HCT116 (cell line): ENCODE measurements at regions not wholly inside any gene's neighbourhood (a gene's known extent, or its start where the extent isn't known, plus 50 kb on each side); places are given as distances from the start of the nearest gene placed in this dataset.

ENCODE experiments used
- ATAC-seq: fragments of 200-7000 bp; cut with Tn5 transposase; 2 replicates; pipeline ENCODE4 v1.9.1; 2020; ENCODE audit warnings: mild to moderate bottlenecking, moderate library complexity
- BruUV-seq: library from RNA; stranded (reverse); fragments of 400-500 nt; replicated peaks from 2 replicates; lab custom pipeline; 2021; lab: Mats Ljungman, UMichigan
- CTCF ChIA-PET: fragments of 300-600 bp; sonication (Branson Sonifier 250); formaldehyde crosslinking; loops from one replicate; lab custom pipeline; 2021; ENCODE audit warnings: antibody characterized with exemption; lab: Charles Lee
- POLR2A ChIA-PET: fragments of 300-600, 350-600 bp; sonication (Branson Sonifier 250); formaldehyde crosslinking; loops from one replicate; lab custom pipeline; 2021; ENCODE audit warnings: antibody characterized with exemption; lab: Charles Lee
- RAD21 ChIA-PET, 2 experiments: fragments of 300-600 bp; sonication (Branson Sonifier 250); formaldehyde crosslinking; loops; one replicate each; lab custom pipeline; 2023; ENCODE audit warnings: low total read pairs in 2 of 2; ENCODE audit not compliant: uncharacterized antibody in 2 of 2, unreplicated experiment in 2 of 2, low non-redundant PET in 1 of 2; lab: Charles Lee
- DNase-seq: peaks from one replicate; pipeline ENCODE4 v3.0.0-alpha.2; 2010; ENCODE audit warnings: low read depth, low spot score
- H2AFZ ChIP-seq: fragments of 200-600 bp; shearing (Covaris generic), sonication (generic); 2 replicates; pipeline ENCODE4 v1.6.1; 2017; ENCODE audit warnings: low read depth, mixed run types, mixed read lengths, antibody characterized with exemption, low read length; ENCODE audit not compliant: poor library complexity, severe bottlenecking
- H3K27ac ChIP-seq: 2 replicates; pipeline ENCODE4 v1.5.1; 2012; ENCODE audit warnings: low read depth, low read length
- H3K27me3 ChIP-seq: fragments of 200-600 bp; sonication (generic); 2 replicates; pipeline ENCODE4 v1.6.1; 2016; ENCODE audit warnings: mixed run types, low read length, mixed read lengths; ENCODE audit not compliant: insufficient read depth
- H3K36me3 ChIP-seq, 2 experiments: fragments of 200-500 bp in 1 of 2; fragments of 200-600 bp in 1 of 2; sonication (Bioruptor generic) in 1 of 2; sonication (generic) in 1 of 2; 2 replicates each; pipeline versions ENCODE4 v1.5.1 to v1.6.1; 2014 to 2016; ENCODE audit warnings: low read length in 2 of 2, inconsistent platforms in 1 of 2, mixed read lengths in 1 of 2, mixed run types in 1 of 2; ENCODE audit not compliant: insufficient read depth in 2 of 2, control insufficient read depth in 1 of 2
- H3K4me1 ChIP-seq, 2 experiments: fragments of 200-600 bp in 1 of 2; sonication (generic) in 1 of 2; 2 replicates each; pipeline versions ENCODE4 v1.5.1 to v1.6.1; 2012 to 2017; ENCODE audit warnings: low read length in 2 of 2, inconsistent platforms in 1 of 2, mild to moderate bottlenecking in 1 of 2, mixed read lengths in 1 of 2, mixed run types in 1 of 2, moderate library complexity in 1 of 2; ENCODE audit not compliant: insufficient read depth in 2 of 2, control insufficient read depth in 1 of 2
- H3K4me2 ChIP-seq: fragments of 200-600 bp; sonication (generic); 2 replicates; pipeline ENCODE4 v1.6.1; 2017; ENCODE audit warnings: mixed run types, low read length, mixed read lengths
- H3K4me3 ChIP-seq, 2 experiments: fragments of 200-600 bp in 1 of 2; sonication (generic) in 1 of 2; replicated peaks in 1 of 2; 2 replicates each; pipeline ENCODE4 v1.5.1; 2011 to 2016; ENCODE audit warnings: low read length in 2 of 2, control low read depth in 1 of 2, low read depth in 1 of 2, mild to moderate bottlenecking in 1 of 2, mixed read lengths in 1 of 2, mixed run types in 1 of 2
- H3K79me2 ChIP-seq: fragments of 200-600 bp; sonication (generic); 2 replicates; pipeline ENCODE4 v1.6.1; 2017; ENCODE audit warnings: mild to moderate bottlenecking, mixed run types, low read length, moderate library complexity, mixed read lengths; ENCODE audit not compliant: insufficient read depth
- H3K9ac ChIP-seq: fragments of 200-600 bp; sonication (generic); 2 replicates; pipeline ENCODE4 v1.6.1; 2016; ENCODE audit warnings: low read length, mixed read lengths
- H3K9me2 ChIP-seq: fragments of 200-600 bp; sonication (generic), shearing (Covaris generic); 2 replicates; pipeline ENCODE4 v1.6.1; 2017; ENCODE audit warnings: mixed run types, mild to moderate bottlenecking, moderate library complexity; ENCODE audit not compliant: insufficient read depth
- H3K9me3 ChIP-seq, 2 experiments: fragments of 200-500 bp in 1 of 2; fragments of 200-600 bp in 1 of 2; sonication (Bioruptor generic) in 1 of 2; sonication (generic) in 1 of 2; 2 replicates each; pipeline ENCODE4 v1.6.1; 2014 to 2017; ENCODE audit warnings: low read length in 2 of 2, mixed read lengths in 2 of 2, inconsistent platforms in 1 of 2, low read depth in 1 of 2, mild to moderate bottlenecking in 1 of 2, mixed run types in 1 of 2, moderate library complexity in 1 of 2; ENCODE audit not compliant: control insufficient read depth in 1 of 2, insufficient read depth in 1 of 2
- H4K20me1 ChIP-seq: fragments of 200-600 bp; sonication (generic), shearing (Covaris generic); 2 replicates; pipeline ENCODE4 v1.6.1; 2017; ENCODE audit warnings: mixed run types, mild to moderate bottlenecking, moderate library complexity; ENCODE audit not compliant: insufficient read depth
- CEBPB ChIP-seq: IDR thresholded peaks from 2 replicates; pipeline ENCODE4 v1.6.1; 2012; ENCODE audit warnings: low read depth
- EGR1 ChIP-seq: IDR thresholded peaks from 2 replicates; pipeline ENCODE4 v1.6.1; 2012; ENCODE audit warnings: low read depth
- EZH2 ChIP-seq: fragments of 200-600 bp; sonication (generic); IDR thresholded peaks from 2 replicates; pipeline ENCODE4 v1.6.1; 2017; ENCODE audit warnings: antibody characterized with exemption, mixed run types
- EZH2phosphoT487 ChIP-seq: fragments of 200-600 bp; IDR thresholded peaks from 2 replicates; pipeline ENCODE4 v1.6.1; 2018; ENCODE audit warnings: antibody characterized with exemption, borderline replicate concordance
- FOSL1 ChIP-seq: IDR thresholded peaks from 2 replicates; pipeline ENCODE4 v1.6.1; 2012; ENCODE audit warnings: low read depth
- JUND ChIP-seq: IDR thresholded peaks from 2 replicates; pipeline ENCODE4 v1.6.1; 2012
- POLR2A ChIP-seq: IDR thresholded peaks from 2 replicates; pipeline ENCODE4 v1.7.0; 2011; ENCODE audit warnings: borderline replicate concordance; ENCODE audit not compliant: insufficient read depth, insufficient read length; ENCODE audit errors: extremely low read depth
- POLR2AphosphoS5 ChIP-seq: IDR thresholded peaks from 2 replicates; pipeline ENCODE4 v1.6.1; 2011; ENCODE audit warnings: mild to moderate bottlenecking, low read depth, low read length, moderate library complexity
- RAD21 ChIP-seq: IDR thresholded peaks from 2 replicates; pipeline ENCODE4 v1.6.1; 2012; ENCODE audit warnings: low read depth, mild to moderate bottlenecking
- SIN3A ChIP-seq: IDR thresholded peaks from 2 replicates; pipeline ENCODE4 v1.6.1; 2012; ENCODE audit warnings: low read depth
- SP1 ChIP-seq: IDR thresholded peaks from 2 replicates; pipeline ENCODE4 v1.6.1; 2012; ENCODE audit warnings: low read depth
- SRF ChIP-seq: IDR thresholded peaks from 2 replicates; pipeline ENCODE4 v1.6.1; 2012; ENCODE audit warnings: low read depth
- TCF7L2 ChIP-seq: IDR thresholded peaks from 2 replicates; pipeline ENCODE4 v1.7.0; 2011; ENCODE audit warnings: borderline replicate concordance, inconsistent platforms; ENCODE audit not compliant: insufficient read depth, insufficient read length; ENCODE audit errors: extremely low read depth
- YY1 ChIP-seq: IDR thresholded peaks from 2 replicates; pipeline ENCODE4 v1.6.1; 2011; ENCODE audit warnings: low read length, low read depth, moderate library complexity, mild to moderate bottlenecking; ENCODE audit not compliant: insufficient replicate concordance; ENCODE audit errors: extremely low read depth
- ZFX ChIP-seq: fragments of 450-650 bp; IDR thresholded peaks from 2 replicates; pipeline ENCODE4 v1.6.1; 2017
- intact Hi-C: fragments of 100-400 bp; cut with micrococcal nuclease; formaldehyde crosslinking; loops from 2 replicates; pipeline ENCODE4 v1.10.0; 2022
- TF ChIP-seq, protein P1 (sequence below), 3 experiments: fragments of 200-600 bp in 1 of 3; sonication (generic) in 1 of 3; IDR thresholded peaks in 2 of 3; conservative IDR thresholded peaks in 1 of 3; 2 replicates each; pipeline ENCODE4 v1.5.1; 2012 to 2017; ENCODE audit warnings: low read depth in 2 of 3, low read length in 2 of 3, antibody characterized with exemption in 1 of 3, borderline replicate concordance in 1 of 3, control low read depth in 1 of 3, mild to moderate bottlenecking in 1 of 3, mixed read lengths in 1 of 3, mixed run types in 1 of 3, moderate library complexity in 1 of 3; ENCODE audit not compliant: insufficient read depth in 1 of 3
- TF ChIP-seq, protein P2 (sequence below): IDR thresholded peaks from 2 replicates; pipeline ENCODE4 v1.6.1; 2012; ENCODE audit warnings: low read depth
- TF ChIP-seq, protein P3 (sequence below): IDR thresholded peaks from 2 replicates; pipeline ENCODE4 v1.6.1; 2012
- TF ChIP-seq, protein P4 (sequence below): IDR thresholded peaks from 2 replicates; pipeline ENCODE4 v1.6.1; 2012
- TF ChIP-seq, protein P5 (sequence below): IDR thresholded peaks from 2 replicates; pipeline ENCODE4 v1.6.1; 2011; ENCODE audit warnings: mild to moderate bottlenecking, low read length, moderate library complexity; ENCODE audit not compliant: insufficient replicate concordance; ENCODE audit errors: extremely low read depth

DNA sequence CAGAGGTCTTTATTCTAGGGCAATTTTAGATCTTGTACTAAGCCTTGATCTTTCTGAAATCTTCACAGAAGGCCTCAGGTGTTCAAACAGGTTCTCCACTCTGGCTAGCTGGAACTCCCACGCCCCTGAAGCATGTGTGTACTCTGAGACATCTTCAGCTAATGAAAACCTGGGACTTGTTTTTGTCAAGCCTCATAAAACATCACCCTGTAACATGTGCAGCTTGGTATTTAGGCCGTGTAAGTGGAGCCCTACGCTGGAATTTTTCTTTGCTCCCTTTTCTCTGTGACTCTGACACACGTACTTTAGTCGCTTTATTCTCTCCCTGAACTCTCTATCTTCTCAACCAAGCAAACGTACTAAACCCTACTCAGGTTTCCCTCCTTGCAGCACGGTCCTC is 701.9 kb upstream of the ZP4 start:
- Histone ChIP-seq H3K4me1 (no peaks in the 10 kb centered on the region), H3K9ac (no peak overlapping the region), H3K27me3 (no peaks in the 10 kb centered on the region), H3K4me2 (no peak overlapping the region), H4K20me1 (no peaks in the 10 kb centered on the region; the same call in 1 of the 2 replicates), H3K9me2 (no peaks in the 10 kb centered on the region), H3K36me3 (no peaks in the 10 kb centered on the region), H3K27ac (no peak overlapping the region), H3K4me3 (no peak overlapping the region), H3K79me2 (no peaks in the 10 kb centered on the region), H2AFZ (no peak overlapping the region), H3K9me3 (peaks cover 3 to 22% of the 10 kb centered on the region in 2 experiments; a peak in 2 of 4 replicates)
- DNase-seq: no peak
- ChIA-PET RAD21 (no interaction called here), POLR2A (no interaction called here), CTCF (no interaction called here)
- BruUV-seq: no TSS peak
- intact Hi-C loops: no loop called here
- no peak for ATAC-seq
- TF ChIP-seq, protein P1, sequence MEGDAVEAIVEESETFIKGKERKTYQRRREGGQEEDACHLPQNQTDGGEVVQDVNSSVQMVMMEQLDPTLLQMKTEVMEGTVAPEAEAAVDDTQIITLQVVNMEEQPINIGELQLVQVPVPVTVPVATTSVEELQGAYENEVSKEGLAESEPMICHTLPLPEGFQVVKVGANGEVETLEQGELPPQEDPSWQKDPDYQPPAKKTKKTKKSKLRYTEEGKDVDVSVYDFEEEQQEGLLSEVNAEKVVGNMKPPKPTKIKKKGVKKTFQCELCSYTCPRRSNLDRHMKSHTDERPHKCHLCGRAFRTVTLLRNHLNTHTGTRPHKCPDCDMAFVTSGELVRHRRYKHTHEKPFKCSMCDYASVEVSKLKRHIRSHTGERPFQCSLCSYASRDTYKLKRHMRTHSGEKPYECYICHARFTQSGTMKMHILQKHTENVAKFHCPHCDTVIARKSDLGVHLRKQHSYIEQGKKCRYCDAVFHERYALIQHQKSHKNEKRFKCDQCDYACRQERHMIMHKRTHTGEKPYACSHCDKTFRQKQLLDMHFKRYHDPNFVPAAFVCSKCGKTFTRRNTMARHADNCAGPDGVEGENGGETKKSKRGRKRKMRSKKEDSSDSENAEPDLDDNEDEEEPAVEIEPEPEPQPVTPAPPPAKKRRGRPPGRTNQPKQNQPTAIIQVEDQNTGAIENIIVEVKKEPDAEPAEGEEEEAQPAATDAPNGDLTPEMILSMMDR (IDR thresholded peaks at IDR 0.05 in 2 of 3, conservative IDR thresholded peaks at IDR 0.05 in 1 of 3; ENCODE audit: borderline replicate concordance in 1 of 3, insufficient read depth in 1 of 3, low read depth in 2 of 3, low read length in 2 of 3): no peak
- TF ChIP-seq SIN3A: no peak
- TF ChIP-seq SRF: no peak
- TF ChIP-seq POLR2A: no peak
- TF ChIP-seq, protein P2, sequence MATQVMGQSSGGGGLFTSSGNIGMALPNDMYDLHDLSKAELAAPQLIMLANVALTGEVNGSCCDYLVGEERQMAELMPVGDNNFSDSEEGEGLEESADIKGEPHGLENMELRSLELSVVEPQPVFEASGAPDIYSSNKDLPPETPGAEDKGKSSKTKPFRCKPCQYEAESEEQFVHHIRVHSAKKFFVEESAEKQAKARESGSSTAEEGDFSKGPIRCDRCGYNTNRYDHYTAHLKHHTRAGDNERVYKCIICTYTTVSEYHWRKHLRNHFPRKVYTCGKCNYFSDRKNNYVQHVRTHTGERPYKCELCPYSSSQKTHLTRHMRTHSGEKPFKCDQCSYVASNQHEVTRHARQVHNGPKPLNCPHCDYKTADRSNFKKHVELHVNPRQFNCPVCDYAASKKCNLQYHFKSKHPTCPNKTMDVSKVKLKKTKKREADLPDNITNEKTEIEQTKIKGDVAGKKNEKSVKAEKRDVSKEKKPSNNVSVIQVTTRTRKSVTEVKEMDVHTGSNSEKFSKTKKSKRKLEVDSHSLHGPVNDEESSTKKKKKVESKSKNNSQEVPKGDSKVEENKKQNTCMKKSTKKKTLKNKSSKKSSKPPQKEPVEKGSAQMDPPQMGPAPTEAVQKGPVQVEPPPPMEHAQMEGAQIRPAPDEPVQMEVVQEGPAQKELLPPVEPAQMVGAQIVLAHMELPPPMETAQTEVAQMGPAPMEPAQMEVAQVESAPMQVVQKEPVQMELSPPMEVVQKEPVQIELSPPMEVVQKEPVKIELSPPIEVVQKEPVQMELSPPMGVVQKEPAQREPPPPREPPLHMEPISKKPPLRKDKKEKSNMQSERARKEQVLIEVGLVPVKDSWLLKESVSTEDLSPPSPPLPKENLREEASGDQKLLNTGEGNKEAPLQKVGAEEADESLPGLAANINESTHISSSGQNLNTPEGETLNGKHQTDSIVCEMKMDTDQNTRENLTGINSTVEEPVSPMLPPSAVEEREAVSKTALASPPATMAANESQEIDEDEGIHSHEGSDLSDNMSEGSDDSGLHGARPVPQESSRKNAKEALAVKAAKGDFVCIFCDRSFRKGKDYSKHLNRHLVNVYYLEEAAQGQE: no peak
- no peak for TF ChIP-seq FOSL1
- TF ChIP-seq TCF7L2: no peak
- TF ChIP-seq POLR2AphosphoS5: no peak
- no peak for TF ChIP-seq EZH2phosphoT487
- TF ChIP-seq, protein P3, sequence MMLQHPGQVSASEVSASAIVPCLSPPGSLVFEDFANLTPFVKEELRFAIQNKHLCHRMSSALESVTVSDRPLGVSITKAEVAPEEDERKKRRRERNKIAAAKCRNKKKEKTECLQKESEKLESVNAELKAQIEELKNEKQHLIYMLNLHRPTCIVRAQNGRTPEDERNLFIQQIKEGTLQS: no peak
- TF ChIP-seq SP1: no peak
- no peak for TF ChIP-seq EGR1
- no peak for TF ChIP-seq ZFX
- no peak for TF ChIP-seq CEBPB
- TF ChIP-seq YY1: no peak
- TF ChIP-seq JUND: no peak
- TF ChIP-seq RAD21: no peak
- TF ChIP-seq, protein P4, sequence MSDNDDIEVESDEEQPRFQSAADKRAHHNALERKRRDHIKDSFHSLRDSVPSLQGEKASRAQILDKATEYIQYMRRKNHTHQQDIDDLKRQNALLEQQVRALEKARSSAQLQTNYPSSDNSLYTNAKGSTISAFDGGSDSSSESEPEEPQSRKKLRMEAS: no peak
- no peak for TF ChIP-seq EZH2
- TF ChIP-seq, protein P5, sequence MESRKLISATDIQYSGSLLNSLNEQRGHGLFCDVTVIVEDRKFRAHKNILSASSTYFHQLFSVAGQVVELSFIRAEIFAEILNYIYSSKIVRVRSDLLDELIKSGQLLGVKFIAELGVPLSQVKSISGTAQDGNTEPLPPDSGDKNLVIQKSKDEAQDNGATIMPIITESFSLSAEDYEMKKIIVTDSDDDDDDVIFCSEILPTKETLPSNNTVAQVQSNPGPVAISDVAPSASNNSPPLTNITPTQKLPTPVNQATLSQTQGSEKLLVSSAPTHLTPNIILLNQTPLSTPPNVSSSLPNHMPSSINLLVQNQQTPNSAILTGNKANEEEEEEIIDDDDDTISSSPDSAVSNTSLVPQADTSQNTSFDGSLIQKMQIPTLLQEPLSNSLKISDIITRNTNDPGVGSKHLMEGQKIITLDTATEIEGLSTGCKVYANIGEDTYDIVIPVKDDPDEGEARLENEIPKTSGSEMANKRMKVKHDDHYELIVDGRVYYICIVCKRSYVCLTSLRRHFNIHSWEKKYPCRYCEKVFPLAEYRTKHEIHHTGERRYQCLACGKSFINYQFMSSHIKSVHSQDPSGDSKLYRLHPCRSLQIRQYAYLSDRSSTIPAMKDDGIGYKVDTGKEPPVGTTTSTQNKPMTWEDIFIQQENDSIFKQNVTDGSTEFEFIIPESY: no peak
